Esophagus muscularis mucosa (tissue), 4 donors: ENCODE measurements at regions not wholly inside any gene's neighbourhood (a gene's known extent, or its start where the extent isn't known, plus 50 kb on each side); places are given as distances from the start of the nearest gene placed in this dataset.

Experiments used
- CTCF ChIP-seq, 3 experiments: fragments of 200-600 bp in 2 of 3; fragments of 450-650 bp in 1 of 3; sonication (generic) in 2 of 3; IDR thresholded peaks; one replicate each; pipeline ENCODE4 v1.5.1; 2017 to 2019; ENCODE audit warnings: antibody characterized with exemption in 3 of 3, mild to moderate bottlenecking in 2 of 3, moderate library complexity in 1 of 3
- EP300 ChIP-seq: sonication (generic); formaldehyde crosslinking; IDR thresholded peaks from one replicate; pipeline ENCODE4 v1.6.1; 2017; ENCODE audit warnings: antibody characterized with exemption
- POLR2AphosphoS5 ChIP-seq, 2 donors: sonication (generic); formaldehyde crosslinking; IDR thresholded peaks; one replicate each; pipeline ENCODE4 v1.6.1; 2017; ENCODE audit warnings: antibody characterized with exemption in 2 of 2

- TF ChIP-seq CTCF (IDR thresholded peaks at IDR 0.05) (no peak), EP300 (no peak), POLR2AphosphoS5 (IDR thresholded peaks at IDR 0.05) (no peak)
These were observed 109.1 kb upstream of the FSCB start for GRCh38 chr14:44616204-44616603.
